ENCODE measurements at regions not wholly inside any gene's neighbourhood (a gene's known extent, or its start where the extent isn't known, plus 50 kb on each side); places are given as distances from the start of the nearest gene placed in this dataset.
"Not testable (repeated sequence)": the region's sequence is repeated elsewhere in the genome, so short reads cannot be mapped to it uniquely, and the experiment has no call there.

DNA sequence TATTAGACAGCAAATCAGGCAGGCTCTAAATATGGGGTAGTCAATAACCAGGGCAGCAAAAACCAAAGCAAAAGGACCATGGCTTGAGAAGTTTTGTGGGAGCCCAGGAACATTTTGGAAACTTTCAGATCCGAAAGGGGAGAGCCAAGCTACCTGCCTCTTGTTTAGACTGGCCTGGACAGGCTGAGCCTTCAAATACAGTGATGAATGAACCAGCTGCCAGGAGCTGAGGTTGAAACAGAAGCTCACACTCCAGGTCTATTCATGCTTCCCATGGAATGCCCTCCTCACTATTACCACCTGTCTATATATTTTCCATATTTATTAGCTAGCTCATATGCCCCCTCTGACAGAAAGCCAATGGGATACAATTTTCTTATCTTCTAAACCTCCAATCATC is 150.8 kb upstream of the SLC44A1 start:
- DNase-seq (ENCODE audit: low read depth in 2 of 2, low spot score in 1 of 2), result no peak

DNA sequence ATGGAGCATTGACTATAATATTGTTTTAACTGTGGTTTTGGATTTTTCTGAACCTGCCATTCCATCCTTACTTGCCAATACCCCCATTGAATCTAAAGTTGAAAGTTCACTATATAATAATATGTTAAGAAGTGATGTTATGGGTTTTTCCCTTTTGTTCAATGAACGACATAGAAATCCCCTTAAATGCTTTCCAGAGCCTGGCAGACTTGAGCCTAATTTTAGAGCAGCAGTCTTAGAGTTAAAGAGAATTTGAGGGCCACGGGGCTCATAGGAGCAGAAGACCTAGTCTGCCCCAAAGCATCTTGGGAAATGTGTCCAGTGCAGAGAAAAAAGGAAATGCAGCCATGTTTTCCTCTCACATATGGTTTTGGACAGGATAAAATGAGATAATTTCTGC is 146.1 kb upstream of the SLC44A1 start:
- no peak for DNase-seq (ENCODE audit: low read depth in 2 of 2, low spot score in 1 of 2)

DNA sequence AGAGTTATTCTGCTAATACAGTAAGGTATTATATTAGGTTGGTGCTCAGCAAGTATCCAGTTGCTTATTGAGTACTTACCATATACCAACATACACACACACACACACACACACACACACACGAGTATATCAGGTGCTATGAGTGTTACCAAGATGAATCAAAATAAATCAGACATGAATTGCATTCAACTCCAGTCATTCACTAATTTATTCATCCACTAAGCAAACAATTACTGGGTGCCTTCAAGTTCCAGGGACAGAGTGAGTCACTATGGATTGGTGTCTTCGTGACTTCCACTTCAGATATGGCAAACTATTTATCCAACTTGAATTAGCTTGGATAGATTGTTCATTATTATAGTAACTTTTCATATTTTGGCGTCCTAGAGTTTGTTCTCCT is 140.7 kb upstream of the SLC44A1 start:
- no peak for DNase-seq (ENCODE audit: low read depth in 2 of 2, low spot score in 1 of 2)

DNA sequence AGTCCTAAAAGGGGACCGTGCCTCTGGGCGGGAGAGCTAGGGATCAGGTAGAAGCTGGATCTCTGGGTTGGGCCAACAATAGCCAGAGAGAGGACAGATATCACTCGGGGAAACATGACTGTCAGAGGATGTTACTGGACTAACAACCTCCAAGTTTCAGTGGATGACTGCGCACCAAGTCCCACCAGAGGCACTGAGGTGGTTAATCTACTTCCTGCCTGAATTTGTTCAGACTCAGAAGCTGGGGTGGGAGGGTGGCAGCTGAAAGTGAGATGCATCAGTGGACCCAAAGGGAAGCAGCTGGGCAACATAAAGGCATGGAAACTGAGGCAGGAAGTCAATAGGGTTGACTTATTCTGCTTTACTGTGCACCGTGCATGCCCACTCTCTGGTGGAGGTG is 130.1 kb upstream of the SLC44A1 start:
- no peak for DNase-seq (ENCODE audit: low read depth in 2 of 2, low spot score in 1 of 2)

DNA sequence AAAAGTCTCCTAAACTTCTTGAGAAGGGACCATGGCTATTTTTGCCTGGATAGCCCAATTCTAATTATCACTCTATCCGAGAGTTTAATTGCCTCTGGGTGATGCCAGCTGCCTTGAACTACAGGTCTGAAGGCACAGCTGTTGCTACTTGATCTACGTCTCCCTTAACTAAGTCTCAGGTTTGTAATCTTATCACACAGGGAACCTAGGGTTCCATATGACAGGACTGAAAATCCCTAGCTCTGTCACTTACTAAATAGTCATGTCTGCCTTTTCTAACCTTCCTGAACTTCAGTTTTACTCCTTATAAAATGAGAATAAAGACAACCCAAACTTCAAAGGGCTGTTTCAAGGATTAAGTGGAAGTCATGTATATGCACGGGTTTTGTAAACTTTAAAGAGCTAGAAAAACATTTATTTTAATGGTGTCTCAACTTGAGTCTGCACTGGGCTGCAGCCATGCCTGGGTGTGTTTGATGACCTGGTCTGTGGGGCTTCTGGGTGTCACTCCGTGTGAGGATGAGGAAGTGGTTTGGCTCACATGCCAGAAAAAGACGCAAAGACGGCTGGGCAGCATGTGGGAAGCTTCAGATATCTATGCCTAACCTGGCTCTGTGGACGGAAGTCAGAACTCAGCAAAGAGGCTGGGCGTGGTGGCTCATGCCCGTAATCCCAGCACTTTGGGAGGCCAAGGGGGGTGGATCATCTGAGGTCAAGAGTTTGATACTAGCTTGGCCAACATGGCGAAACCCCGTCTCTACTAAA is 129.3 kb upstream of the SLC44A1 start:
- DNase-seq (ENCODE audit: low read depth in 2 of 2, low spot score in 1 of 2), result no peak

DNA sequence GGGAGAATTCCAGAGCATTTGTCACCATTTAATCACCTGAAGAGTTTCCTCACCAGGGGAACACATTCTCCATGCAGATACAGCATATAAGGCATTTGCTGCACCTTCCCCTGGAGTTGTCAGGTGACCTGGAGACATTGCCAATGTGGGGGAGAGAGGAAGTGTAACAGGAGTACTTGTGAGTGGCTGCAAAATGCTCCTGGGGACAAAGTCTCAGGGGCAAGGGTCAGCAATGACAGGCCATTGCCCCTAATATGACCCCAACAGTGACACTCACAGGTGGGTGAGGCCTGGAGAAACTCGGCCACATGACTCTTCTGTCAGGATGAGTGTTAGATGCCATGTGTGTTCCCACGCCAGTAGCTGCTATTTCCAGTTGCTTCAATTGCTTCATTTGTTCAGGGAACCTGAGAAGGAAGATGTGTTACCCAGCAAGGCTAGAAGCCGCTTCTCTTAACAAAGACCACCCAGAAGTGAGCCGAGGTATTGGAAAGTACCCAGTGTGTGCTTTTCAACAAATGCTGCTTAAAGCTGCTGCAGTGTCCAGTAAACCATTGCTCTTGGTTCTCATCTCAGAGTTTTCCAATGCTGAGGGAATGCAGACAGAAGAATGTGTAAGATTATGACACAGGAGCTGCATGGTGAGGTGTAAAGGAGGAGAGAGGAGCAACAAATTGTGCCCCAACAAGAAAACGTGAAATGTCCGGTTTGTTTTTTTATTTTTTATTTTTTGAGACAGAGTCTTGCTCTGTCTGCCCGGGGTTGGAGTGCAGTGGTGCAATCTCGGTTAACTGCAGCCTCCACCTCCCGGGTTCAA is 128.2 kb upstream of the SLC44A1 start:
- no peak for DNase-seq (ENCODE audit: low read depth in 2 of 2, low spot score in 1 of 2)

DNA sequence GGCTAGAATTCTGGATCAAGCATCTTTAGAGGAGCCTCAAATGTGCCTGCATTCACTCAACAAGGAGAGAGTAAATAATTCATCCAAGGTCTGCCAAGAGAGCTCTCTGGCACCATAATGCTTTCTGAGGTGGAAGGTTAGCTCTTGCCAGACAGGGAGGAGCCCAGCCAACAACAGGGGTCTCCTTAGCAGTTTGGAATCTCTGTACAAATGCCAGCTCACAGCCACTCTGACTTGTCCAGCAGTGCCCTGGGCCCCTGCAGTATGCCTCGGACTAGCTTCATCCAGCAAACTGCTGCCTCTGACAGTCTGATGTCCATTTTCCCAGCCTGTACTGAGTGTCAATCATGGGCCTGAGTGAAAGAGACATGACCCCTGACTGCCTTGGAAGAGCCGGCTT is 127.2 kb upstream of the SLC44A1 start:
- no peak for DNase-seq (ENCODE audit: low read depth in 2 of 2, low spot score in 1 of 2)

DNA sequence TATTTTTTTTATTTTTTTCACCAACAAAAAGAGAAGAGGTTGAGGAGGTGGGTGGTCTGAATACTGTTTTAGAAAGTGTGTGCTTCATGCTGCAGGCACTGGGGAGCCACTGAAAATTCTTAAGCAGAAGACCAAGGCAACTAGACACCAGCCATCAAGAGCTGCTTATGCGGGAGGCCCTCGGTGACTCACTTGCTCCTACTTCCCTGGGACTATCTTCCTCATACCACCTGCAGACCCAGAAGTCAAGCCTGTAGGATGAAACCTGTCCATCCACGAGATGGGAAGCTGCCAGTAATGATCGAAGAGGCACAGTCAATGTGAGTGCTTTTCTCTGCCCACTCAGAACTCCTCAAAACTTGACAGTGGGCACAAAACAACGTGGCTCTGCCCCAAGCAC is 125.8 kb upstream of the SLC44A1 start:
- DNase-seq (ENCODE audit: low read depth in 2 of 2, low spot score in 1 of 2), result no peak

DNA sequence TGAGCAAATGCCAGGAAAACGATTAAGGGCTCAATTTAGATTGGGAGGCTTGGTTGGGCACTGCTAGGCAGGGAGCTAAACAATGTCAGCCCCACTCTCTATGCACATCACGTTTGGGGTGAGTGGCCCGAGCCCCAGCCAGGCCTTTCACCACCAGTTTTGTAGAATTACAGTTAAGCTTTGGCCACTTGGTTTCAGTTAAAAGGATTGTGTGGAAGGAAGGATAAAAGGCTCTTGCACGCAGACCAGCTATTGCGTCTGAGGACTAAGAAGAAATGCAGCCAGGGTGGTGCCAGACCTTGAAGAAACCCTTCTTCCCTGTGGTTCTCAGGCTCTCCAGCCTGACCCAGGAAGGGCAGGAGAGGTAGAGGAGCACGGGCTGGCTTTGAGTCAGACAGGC is 125.3 kb upstream of the SLC44A1 start:
- no peak for DNase-seq (ENCODE audit: low read depth in 2 of 2, low spot score in 1 of 2)

DNA sequence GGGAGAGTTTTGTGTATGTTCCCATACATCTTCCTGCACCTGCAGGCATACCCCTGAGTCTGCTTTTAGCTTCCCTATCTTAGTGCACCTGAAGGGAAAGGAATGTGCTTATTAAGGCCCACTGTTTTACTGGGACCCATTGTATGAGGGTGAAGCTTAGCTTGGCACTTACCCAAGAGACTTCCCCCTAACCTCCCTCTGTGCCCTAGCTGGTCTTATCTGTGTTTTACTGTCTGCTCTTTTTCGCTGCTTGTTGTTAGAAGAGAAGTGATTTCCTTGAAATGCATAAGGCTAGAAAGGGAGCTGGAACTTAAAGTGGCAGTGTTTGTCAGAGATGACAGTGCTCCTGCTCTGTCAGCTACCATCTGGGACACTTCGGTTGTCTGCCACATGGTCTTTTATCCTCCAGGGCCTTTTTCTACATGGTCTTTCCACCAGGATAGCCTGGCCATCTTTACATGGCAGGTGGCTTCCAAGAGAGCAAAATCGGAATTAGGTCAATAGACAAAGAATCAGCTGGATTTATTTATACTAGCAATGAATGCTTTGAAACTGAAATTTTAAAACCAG is 122.5 kb upstream of the SLC44A1 start:
- DNase-seq (ENCODE audit: low read depth in 2 of 2, low spot score in 1 of 2), result no peak

DNA sequence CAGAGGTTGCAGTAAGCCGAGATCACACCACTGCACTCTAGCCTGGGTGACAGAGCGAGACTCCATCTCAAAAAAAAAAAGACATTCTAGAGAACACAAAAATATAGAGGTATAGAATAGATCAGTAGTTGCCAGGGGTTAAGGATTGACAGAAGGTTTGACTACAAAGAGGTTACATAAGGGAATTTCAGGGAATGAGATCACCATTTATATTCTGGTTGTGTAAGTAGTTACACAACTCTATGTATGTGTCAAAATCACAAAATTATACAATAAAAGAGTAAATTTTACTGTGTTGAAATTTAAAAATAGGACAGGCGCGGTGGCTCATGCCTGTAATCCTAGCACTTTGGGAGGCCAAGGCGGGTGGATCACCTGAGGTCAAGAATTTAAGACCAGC is 119.9 kb upstream of the SLC44A1 start:
- not testable (repeated sequence) for DNase-seq (ENCODE audit: low read depth in 2 of 2, low spot score in 1 of 2)

DNA sequence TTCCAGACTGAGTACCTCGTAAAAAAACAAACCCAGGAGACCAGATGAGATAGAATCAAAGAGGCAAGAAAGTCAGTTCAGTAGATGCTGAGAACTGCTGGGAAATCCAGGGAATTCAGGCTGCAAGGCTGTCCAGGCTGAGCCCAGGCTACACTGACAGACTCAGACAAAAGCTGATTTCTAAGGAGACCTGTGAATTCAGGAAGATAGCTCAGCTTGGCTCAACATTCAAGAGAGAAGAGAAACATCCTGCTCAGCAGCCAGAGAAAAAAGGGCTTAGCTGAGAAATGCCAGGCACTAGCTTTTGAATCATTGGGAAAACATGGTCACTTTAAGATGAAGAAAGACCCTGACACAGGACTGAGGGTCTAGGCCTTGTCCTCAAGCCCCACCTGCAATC is 118.2 kb upstream of the SLC44A1 start:
- no peak for DNase-seq (ENCODE audit: low read depth in 2 of 2, low spot score in 1 of 2)

DNA sequence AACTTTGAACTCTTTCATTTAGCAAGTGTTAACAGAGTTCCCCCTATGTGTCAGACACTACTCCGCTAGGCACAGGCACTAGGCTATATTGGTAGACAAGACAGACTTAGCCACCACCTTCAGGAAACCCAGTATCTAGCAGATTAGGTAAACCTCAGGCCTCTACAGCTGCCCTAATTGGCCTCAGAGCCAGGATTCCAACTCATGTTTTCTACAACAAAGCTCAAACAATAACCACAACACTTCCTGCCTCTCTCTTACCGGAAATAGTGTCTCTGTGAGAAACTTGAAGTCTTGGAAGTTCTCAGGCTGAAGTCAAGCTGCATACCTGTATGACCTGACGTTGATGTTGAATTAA is 116.6 kb upstream of the SLC44A1 start:
- DNase-seq (ENCODE audit: low read depth in 2 of 2, low spot score in 1 of 2), result peak in 1 of 2 donors; percentile 8

DNA sequence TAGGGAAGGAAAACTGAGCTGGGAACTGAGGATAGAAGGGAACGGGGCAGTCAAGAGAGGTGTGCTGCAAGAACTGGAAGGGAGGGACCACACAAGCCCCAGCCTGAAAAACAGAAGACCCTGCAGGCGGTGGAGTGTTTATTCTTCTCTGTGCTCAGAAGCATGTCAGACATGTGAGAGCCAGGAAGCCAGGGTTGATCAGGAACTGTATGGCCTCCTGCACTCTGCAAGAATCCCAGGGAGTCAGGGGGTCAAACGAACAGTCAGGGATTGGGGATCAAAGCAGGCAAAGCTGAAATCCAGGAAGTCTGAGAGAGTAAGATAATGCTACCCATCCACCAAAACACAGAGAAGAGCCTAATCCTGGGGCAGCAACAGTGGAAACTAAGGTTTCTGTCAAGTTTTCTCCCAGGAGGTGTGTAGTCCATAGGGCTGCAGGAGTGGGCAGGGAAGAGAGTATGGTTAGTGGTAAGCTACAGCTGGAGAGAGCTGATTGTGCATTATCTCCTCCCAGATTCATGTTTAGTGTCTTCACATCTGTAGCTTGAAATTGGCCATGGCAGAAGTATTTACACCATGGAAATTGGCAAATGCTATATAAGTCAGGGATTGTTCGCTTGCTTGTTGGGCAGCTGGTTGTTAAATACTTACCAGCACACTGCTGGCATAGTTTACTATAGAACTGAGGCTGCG is 115.4 kb upstream of the SLC44A1 start:
- DNase-seq (ENCODE audit: low read depth in 2 of 2, low spot score in 1 of 2), result no peak

DNA sequence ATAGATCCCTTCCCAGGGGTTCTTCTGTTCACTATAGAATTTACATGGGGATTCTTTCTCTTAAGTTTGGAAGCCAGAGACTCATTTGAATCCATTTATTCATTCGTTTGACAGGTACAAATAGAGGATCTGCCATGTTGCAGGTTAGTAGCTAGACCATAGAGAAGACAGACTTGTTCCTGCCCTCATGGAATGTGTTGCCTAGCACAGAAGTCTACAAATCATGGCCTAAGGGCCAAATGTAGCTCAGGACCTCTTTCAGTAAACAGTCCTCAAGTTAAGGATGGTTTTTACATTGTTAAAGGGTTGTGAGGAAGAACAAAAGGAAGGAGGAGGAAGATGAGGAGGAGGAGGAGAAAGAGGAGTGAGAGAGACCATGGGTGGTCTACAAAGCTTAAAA is 114.7 kb upstream of the SLC44A1 start:
- no peak for DNase-seq (ENCODE audit: low read depth in 2 of 2, low spot score in 1 of 2)

DNA sequence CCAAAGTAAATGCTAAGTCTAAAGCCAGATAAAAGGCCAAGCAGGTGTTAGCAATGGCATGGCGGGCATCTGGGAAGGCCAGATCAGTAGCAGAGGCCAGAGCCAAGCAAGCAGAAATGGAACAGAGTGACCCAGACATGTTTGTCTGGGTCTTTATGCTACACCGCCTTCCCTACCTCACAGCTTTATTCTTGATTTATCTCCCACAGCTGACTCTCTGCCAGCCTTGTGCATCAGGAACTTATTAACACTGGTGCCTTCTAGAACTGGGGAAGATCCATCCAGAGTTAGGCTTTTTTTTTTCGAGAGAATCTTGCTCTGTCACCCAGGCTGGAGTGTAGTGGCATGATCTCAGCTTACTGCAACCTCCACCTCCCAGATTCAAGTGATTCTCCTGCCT is 112.5 kb upstream of the SLC44A1 start:
- DNase-seq (ENCODE audit: low read depth in 2 of 2, low spot score in 1 of 2), result no peak

DNA sequence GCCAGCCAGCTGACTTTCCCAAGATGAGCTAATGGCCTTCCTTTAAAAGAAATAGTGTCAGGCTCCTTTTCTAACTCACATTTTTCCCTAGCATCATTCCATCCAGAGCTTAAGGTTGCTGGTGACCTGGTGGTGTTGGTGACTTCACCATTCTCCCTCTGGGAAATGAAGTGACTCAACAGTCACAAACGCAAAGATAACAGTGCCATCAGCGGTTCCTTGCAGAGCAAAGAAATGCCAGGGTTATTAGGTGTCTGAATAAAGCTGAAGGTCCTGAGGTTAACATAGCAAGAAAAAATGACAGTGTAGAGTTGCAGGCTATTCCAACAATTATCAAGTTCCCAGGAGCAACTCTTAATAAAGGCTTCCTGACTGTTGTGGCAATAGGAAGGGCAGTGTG is 111.8 kb upstream of the SLC44A1 start:
- no peak for DNase-seq (ENCODE audit: low read depth in 2 of 2, low spot score in 1 of 2)

DNA sequence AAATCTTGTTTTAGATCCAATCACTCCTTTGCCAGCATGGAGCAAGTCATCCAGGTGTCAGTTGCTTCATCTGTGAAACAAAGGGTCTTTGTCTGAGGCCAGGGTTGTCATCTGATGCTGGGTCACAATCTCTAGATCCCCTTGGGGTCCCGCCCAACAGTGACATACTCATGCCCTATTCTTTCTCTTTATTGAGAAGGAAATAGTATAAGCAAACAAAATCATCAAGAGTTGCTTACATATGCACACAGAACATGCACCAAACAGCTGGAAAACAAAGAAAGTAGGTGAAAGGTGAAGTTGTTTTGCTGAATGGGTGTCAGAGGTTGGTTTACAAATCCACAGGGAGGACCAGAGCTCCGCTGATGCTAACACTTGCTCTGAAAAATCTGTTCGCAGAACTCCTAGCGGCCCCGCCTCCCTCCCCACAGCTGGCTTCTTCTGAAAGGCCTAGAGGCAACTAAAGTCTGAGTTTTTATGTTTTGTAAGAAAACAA is 106.1 kb upstream of the SLC44A1 start:
- no peak for DNase-seq (ENCODE audit: low read depth in 2 of 2, low spot score in 1 of 2)

DNA sequence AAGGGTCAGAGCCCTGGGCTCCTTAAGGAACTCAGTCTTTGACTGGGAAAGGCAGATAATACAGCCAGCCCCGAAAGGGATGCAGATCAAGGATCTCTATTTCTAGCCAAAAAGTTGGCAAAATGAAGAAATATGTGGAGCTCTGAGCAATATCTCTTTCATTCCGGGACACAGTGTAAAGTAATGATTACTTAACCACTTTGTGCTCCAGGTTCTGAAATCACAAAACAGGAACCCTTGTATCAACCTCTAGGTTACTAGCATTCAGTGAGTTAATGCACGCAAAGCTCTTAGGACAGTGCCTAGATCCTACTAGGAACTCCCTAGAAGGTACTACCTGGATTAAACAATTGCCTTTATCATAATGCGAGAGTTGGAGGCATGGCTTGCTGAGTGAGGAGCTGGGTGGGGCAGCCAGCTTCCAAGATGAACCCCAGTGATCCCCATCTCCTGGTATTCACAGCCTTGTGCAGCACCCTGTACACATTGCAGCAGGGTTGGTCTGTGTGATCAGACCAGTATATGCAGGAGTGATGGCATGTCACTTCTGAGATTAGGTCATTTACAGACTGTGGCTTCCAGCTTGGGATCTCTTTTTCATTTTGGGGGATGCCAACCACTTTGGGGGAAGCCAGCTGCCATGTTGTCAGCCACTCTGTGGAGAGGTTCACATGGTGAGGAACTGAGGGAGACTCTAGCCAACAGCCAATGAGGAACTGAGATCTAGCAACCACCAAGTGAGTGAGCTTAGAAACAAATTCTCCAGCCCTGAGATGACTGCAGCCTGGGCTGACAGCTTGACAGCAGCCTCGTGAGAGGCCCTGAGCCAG is 103.1 kb upstream of the SLC44A1 start:
- no peak for DNase-seq (ENCODE audit: low read depth in 2 of 2, low spot score in 1 of 2)

DNA sequence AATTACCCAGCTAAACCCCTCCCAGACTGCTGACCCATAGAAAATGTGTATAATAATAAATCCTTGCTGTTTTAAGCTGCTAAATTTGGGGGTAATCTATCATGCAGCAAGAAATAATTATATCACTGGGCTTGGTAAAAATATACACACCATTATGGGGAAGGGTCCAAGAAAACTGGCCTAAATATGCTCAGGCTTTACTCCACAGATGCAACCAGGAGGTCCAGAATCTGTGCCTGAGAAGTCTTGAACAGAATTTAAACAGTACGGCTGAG is 102.5 kb upstream of the SLC44A1 start:
- no peak for DNase-seq (ENCODE audit: low read depth in 2 of 2, low spot score in 1 of 2)
